CD14-positive monocyte (primary cell): ENCODE measurements at regions not wholly inside any gene's neighbourhood (a gene's known extent, or its start where the extent isn't known, plus 50 kb on each side); places are given as distances from the start of the nearest gene placed in this dataset.

Source experiments
- DNase-seq, 3 donors: peaks; one replicate each; pipeline ENCODE4 v3.0.0-alpha.2; 2011 to 2022
- H2AFZ ChIP-seq: 2 replicates; pipeline ENCODE4 v1.6.0; 2012; ENCODE audit warnings: mild to moderate bottlenecking, low read depth, low read length, inconsistent platforms; ENCODE audit not compliant: insufficient read depth, poor library complexity, severe bottlenecking
- H3K27ac ChIP-seq, 2 donors: 1 replicate in 1 of 2; 2 replicates in 1 of 2; pipeline ENCODE4 v1.5.1; 2012 to 2013; ENCODE audit warnings: low read length in 2 of 2, control low read depth in 1 of 2, inconsistent platforms in 1 of 2, low read depth in 1 of 2, mild to moderate bottlenecking in 1 of 2
- H3K27me3 ChIP-seq, 2 donors: one replicate each; pipeline versions ENCODE4 v1.6.0 to v1.6.1; 2011 to 2013; ENCODE audit warnings: low read length in 2 of 2; ENCODE audit not compliant: control insufficient read depth in 2 of 2, insufficient read depth in 2 of 2
- H3K36me3 ChIP-seq, 2 donors: replicated peaks in 1 of 2; 1 replicate in 1 of 2; 2 replicates in 1 of 2; pipeline versions ENCODE4 v1.5.1 to v1.6.1; 2012 to 2013; ENCODE audit warnings: low read length in 2 of 2, control low read depth in 1 of 2, inconsistent platforms in 1 of 2, mild to moderate bottlenecking in 1 of 2; ENCODE audit not compliant: insufficient read depth in 2 of 2, control insufficient read depth in 1 of 2
- H3K4me1 ChIP-seq, 2 donors: 1 replicate in 1 of 2; 2 replicates in 1 of 2; pipeline versions ENCODE4 v1.5.1 to v1.6.1; 2012 to 2013; ENCODE audit warnings: low read length in 2 of 2, control low read depth in 1 of 2, inconsistent platforms in 1 of 2, mild to moderate bottlenecking in 1 of 2, moderate library complexity in 1 of 2; ENCODE audit not compliant: insufficient read depth in 2 of 2, control insufficient read depth in 1 of 2
- H3K4me2 ChIP-seq: replicated peaks from 2 replicates; pipeline ENCODE3; 2012; ENCODE audit warnings: low read length, moderate library complexity, mild to moderate bottlenecking; ENCODE audit not compliant: poor library complexity, severe bottlenecking; ENCODE audit errors: extremely low read depth
- H3K4me3 ChIP-seq, 3 experiments: fragments of 200-600 bp in 1 of 3; sonication (generic) in 1 of 3; replicated peaks in 1 of 3; 1 replicate in 2 of 3; 2 replicates in 1 of 3; pipeline ENCODE4 v1.5.1; 2011 to 2013; ENCODE audit warnings: low read length in 3 of 3, mild to moderate bottlenecking in 3 of 3, control low read depth in 2 of 3, low read depth in 2 of 3, inconsistent platforms in 1 of 3, moderate library complexity in 1 of 3
- H3K79me2 ChIP-seq: 2 replicates; pipeline ENCODE4 v1.6.0; 2012; ENCODE audit warnings: mild to moderate bottlenecking, control low read depth, inconsistent platforms, low read length, moderate library complexity; ENCODE audit not compliant: insufficient read depth
- H3K9ac ChIP-seq: 2 replicates; pipeline ENCODE4 v1.6.0; 2017; ENCODE audit warnings: low read length, mild to moderate bottlenecking; ENCODE audit not compliant: insufficient read depth, poor library complexity, severe bottlenecking
- H3K9me3 ChIP-seq, 2 donors: replicated peaks in 1 of 2; 1 replicate in 1 of 2; 2 replicates in 1 of 2; pipeline versions ENCODE4 v1.5.1 to v1.6.1; 2012 to 2013; ENCODE audit warnings: low read length in 2 of 2, control low read depth in 1 of 2; ENCODE audit not compliant: control insufficient read depth in 1 of 2, insufficient read depth in 1 of 2
- H4K20me1 ChIP-seq: 2 replicates; pipeline ENCODE4 v1.6.0; 2012; ENCODE audit warnings: mild to moderate bottlenecking, low read length, control low read depth, moderate library complexity; ENCODE audit not compliant: insufficient read depth
- H3K27ac Mint-ChIP-seq, 7 donors: one replicate each; pipeline ENCODE4 v1.8.0; 2020; ENCODE audit warnings: mild to moderate bottlenecking in 7 of 7, mixed read lengths in 7 of 7, moderate library complexity in 6 of 7, inconsistent platforms in 2 of 7
- H3K27me3 Mint-ChIP-seq, 3 donors: one replicate each; pipeline ENCODE4 v1.8.0; 2021 to 2022; ENCODE audit warnings: low read depth in 3 of 3, mild to moderate bottlenecking in 3 of 3, mixed read lengths in 3 of 3, moderate library complexity in 3 of 3, inconsistent platforms in 1 of 3
- H3K36me3 Mint-ChIP-seq, 2 donors: one replicate each; pipeline ENCODE4 v1.8.0; 2020; ENCODE audit warnings: mixed read lengths in 2 of 2, inconsistent platforms in 1 of 2, mild to moderate bottlenecking in 1 of 2
- H3K4me1 Mint-ChIP-seq: one replicate; pipeline ENCODE4 v1.8.0; 2020; ENCODE audit warnings: mild to moderate bottlenecking, mixed read lengths
- H3K4me3 Mint-ChIP-seq, 2 donors: one replicate each; pipeline ENCODE4 v1.8.0; 2020; ENCODE audit warnings: mild to moderate bottlenecking in 2 of 2, mixed read lengths in 2 of 2, moderate library complexity in 1 of 2
- H3K9me3 Mint-ChIP-seq, 7 donors: one replicate each; pipeline ENCODE4 v1.8.0; 2020 to 2022; ENCODE audit warnings: mixed read lengths in 7 of 7, mild to moderate bottlenecking in 6 of 7, moderate library complexity in 6 of 7, inconsistent platforms in 2 of 7
- WGBS: methylation state at CpG from one replicate; pipeline ENCODE4 v1.1.5; 2013; ENCODE audit warnings: missing lambda C conversion rate; ENCODE audit not compliant: insufficient coverage; 5-methylcytosine and 5-hydroxymethylcytosine counted together
- intact Hi-C, 2 donors: fragments of 100-400 bp; cut with micrococcal nuclease; formaldehyde crosslinking; loops; one replicate each; pipeline versions ENCODE4 v1.15.0 to v1.15.1; 2023
- TF ChIP-seq, protein P1 (sequence below): fragments of 200-600 bp; IDR thresholded peaks from one replicate; pipeline ENCODE4 v1.8.0; 2022; ENCODE audit warnings: antibody characterized with exemption, mild to moderate bottlenecking

DNA sequence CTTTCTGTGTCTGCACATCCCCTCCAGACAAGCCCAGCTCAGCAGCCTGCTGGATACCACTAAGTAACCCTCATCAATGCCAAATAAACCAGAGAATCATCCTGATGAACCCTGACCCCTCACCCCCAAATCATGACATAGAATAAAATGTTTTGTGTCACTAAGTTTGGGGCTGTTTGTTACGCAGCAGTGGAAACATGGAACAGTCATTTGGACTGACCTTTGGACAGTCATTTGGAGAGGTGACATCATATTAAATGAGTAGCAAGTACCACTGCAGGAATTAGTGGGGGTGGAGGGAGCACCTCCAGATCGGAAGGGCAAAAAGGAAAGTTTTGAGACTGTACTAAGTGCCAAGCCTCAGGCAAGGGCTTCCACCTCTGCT, 55.6 kb upstream of the MSX1 start:
- no peaks in the 10 kb centered on the region for H3K36me3 ChIP-seq
- intact Hi-C loops: no loop called here
- H3K4me2 ChIP-seq: no peak overlapping the region
- peak overlapping the region in 1 of 7 donors; percentile 31 for H3K27ac Mint-ChIP-seq
- peaks cover 0 to 13% of the 10 kb centered on the region in 2 donors for H3K9me3 ChIP-seq
- H3K4me1 ChIP-seq: no peaks in the 10 kb centered on the region
- no peak overlapping the region for H3K4me3 Mint-ChIP-seq
- WGBS: 86% methylated on average over 1 of the region's 2 CpGs
- no peaks in the 10 kb centered on the region for H3K4me1 Mint-ChIP-seq
- no peak overlapping the region for H3K9ac ChIP-seq
- no peaks in the 10 kb centered on the region for H3K79me2 ChIP-seq
- no peak for DNase-seq
- no peaks in the 10 kb centered on the region for H3K27me3 ChIP-seq
- peaks cover 2 to 24% (median 8%) of the 10 kb centered on the region in 7 donors for H3K9me3 Mint-ChIP-seq
- H3K4me3 ChIP-seq: no peak overlapping the region
- no peaks in the 10 kb centered on the region for H3K36me3 Mint-ChIP-seq
- H4K20me1 ChIP-seq: no peaks in the 10 kb centered on the region
- H3K27me3 Mint-ChIP-seq: peaks cover 2 to 9% (median 4%) of the 10 kb centered on the region in 3 donors
- no peak overlapping the region for H3K27ac ChIP-seq
- no peak overlapping the region for H2AFZ ChIP-seq
- TF ChIP-seq, protein P1, sequence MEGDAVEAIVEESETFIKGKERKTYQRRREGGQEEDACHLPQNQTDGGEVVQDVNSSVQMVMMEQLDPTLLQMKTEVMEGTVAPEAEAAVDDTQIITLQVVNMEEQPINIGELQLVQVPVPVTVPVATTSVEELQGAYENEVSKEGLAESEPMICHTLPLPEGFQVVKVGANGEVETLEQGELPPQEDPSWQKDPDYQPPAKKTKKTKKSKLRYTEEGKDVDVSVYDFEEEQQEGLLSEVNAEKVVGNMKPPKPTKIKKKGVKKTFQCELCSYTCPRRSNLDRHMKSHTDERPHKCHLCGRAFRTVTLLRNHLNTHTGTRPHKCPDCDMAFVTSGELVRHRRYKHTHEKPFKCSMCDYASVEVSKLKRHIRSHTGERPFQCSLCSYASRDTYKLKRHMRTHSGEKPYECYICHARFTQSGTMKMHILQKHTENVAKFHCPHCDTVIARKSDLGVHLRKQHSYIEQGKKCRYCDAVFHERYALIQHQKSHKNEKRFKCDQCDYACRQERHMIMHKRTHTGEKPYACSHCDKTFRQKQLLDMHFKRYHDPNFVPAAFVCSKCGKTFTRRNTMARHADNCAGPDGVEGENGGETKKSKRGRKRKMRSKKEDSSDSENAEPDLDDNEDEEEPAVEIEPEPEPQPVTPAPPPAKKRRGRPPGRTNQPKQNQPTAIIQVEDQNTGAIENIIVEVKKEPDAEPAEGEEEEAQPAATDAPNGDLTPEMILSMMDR: no peak

DNA sequence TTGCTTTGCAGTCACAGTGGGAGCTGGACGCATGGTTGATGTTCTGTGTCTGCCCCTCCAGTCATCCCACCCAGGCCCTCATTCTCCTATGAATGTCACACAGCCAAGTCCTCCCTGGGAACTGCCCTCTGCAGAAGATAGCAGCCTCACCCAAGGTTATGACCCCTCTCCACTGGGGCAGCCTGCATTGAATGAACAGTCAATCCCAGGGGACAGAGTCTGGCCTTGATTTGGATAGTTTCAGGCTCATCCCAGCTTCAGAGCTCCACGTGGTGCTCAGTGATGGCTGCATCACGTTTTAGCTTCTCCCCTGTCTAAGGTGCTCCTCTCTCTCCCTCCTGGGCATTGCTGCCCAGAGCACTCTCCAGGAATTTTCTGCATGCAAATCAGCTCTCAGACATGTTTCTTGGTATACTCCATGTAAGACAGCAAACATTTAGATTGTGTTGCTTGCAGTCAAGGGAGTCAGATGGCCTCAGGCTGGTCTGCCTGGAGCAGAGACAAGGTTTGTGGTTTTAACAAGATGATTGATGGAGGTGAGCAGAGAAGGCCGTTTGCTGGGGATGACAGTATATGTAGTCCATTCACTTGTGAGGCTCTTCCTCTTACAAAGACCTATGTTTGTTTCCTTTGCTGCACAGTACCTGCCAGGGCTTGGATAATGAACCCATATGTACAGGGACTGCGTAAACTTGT, 56.1 kb upstream of the MSX1 start:
- no peaks in the 10 kb centered on the region for H3K4me1 ChIP-seq
- no peaks in the 10 kb centered on the region for H4K20me1 ChIP-seq
- H3K4me3 ChIP-seq: no peak overlapping the region
- H3K9ac ChIP-seq: no peak overlapping the region
- Mint-ChIP-seq H3K27me3 (peaks cover 6 to 11% (median 8%) of the 10 kb centered on the region in 3 donors), H3K27ac (peak overlapping the region in 1 of 7 donors; percentile 31), H3K36me3 (no peaks in the 10 kb centered on the region), H3K4me1 (no peaks in the 10 kb centered on the region), H3K4me3 (no peak overlapping the region), H3K9me3 (peaks cover 4 to 19% (median 8%) of the 10 kb centered on the region in 7 donors)
- TF ChIP-seq, protein P1: no peak
- H3K4me2 ChIP-seq: no peak overlapping the region
- WGBS: 76% methylated on average over 4 of the region's 5 CpGs
- no peak for DNase-seq
- intact Hi-C loops: no loop called here
- no peaks in the 10 kb centered on the region for H3K79me2 ChIP-seq
- no peak overlapping the region for H3K27ac ChIP-seq
- no peaks in the 10 kb centered on the region for H3K27me3 ChIP-seq
- no peaks in the 10 kb centered on the region for H3K36me3 ChIP-seq
- H2AFZ ChIP-seq: no peak overlapping the region
- peaks cover 0 to 9% of the 10 kb centered on the region in 2 donors for H3K9me3 ChIP-seq
